Activated gamma-delta T cell treated with Interleukin-2 at 50 U/mL for 16 hours (primary cell): ENCODE measurements at regions not wholly inside any gene's neighbourhood (a gene's known extent, or its start where the extent isn't known, plus 50 kb on each side); places are given as distances from the start of the nearest gene placed in this dataset.

Source experiments
- DNase-seq: peaks from one replicate; pipeline ENCODE4 v3.0.0-alpha.2; 2020

- no peak for DNase-seq
These were observed 423.9 kb upstream of the MYT1L start for GRCh38 chr2:2754940-2755339.

GRCh38 chr2:2751715-2752315 lies 420.7 kb upstream of the MYT1L start:
- no peak for DNase-seq

DNA sequence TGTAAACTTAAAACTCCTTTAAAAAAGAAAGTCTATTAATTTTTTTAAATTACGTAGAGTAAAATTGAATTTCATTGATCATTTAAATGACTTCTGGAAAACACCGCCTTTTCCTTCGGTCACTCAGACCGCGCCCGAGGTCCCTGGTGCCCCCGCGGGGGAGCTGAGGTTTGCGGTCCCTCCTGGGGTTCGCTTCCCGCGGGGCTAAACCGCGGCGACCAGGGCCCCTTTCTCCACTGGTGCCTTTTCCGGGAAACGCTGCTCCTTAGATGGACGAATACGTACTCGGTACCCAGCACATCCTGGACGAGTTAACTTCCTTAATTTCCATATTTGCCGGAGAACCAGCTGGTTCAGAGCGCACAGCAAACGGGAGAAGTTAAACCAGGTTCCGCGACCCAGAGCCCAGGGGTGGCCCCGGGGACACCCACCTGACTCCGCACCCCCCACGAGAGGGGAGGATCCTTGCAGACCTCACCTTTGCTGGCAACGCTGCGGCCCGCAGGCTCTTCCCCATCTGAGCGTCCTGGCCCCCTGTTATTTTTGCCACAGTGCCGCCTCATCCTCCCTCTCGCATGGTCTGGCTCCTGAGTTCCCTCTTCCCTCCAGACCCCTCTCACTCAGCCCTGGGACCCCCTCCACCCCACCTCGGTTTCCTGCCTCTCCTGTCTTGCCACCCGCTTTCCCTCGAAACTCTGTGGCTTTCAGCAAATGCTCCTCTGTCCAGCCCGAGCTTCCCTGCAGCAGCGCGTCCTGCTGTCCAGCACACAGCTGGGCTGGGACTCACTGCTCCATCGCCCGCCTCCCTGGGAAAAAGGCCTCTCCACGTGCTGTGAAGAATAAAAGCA lies 420.0 kb upstream of the MYT1L start:
- DNase-seq = no peak

DNA sequence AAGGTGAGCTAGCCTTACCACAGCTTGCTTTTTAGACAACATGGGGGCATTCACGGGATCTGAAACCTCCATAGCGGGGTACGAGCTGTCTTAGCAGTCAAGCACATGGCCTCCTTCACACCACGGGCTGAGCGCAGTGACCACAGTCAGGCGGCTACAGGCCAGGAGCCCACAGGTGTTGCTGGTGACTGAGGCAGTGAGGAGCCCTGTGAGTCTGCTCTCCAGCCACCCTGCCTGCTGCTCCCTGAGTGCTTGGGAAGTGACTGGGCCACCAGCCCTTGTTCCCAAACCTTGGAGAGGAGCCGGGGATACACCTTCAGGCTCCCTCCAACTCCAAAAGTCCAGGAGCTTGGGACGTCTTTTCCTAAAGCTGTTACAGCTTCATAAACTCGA lies 418.1 kb upstream of the MYT1L start:
- no peak for DNase-seq

DNA sequence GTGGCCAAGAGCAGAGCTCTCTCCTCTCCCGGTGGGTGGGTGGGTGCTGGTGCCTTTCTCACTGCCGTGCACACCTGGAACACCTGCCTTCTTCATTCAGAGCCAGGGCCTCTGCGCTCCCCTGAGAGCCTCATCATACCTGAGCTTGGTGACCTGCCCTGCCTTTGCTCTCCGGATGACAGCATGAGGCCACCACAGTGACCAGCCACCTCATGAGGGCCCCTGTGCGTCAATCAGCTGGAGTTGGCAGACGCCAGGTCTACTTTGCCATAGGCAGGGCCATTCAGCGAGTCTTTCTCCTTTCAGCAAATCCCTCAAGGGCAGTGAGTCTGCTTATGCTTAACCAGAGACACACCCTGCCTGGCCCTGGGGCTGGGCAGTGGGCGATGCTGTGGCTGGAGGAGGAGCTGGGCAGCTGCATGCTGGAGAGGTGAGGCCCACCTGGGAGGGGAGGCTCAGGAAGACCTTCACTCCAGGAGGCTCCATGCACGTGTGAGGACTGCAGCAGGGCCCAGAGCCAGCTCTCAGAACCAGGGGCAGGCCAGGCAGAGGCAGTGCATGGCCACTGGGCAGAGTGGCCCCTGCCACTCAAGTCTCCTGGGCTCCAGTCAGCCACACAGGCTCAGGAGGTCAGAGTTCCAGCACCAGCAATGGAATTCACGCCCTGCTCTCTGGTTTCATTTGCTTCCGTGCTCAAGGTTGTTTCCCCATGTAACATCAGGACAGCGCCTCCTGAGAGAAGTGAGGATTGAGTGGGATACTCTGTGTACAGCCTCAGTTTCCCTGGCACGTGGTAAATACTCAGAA lies 417.5 kb upstream of the MYT1L start:
- no peak for DNase-seq

GRCh38 chr2:2747797-2748301 lies 416.8 kb upstream of the MYT1L start:
- DNase-seq = no peak

DNA sequence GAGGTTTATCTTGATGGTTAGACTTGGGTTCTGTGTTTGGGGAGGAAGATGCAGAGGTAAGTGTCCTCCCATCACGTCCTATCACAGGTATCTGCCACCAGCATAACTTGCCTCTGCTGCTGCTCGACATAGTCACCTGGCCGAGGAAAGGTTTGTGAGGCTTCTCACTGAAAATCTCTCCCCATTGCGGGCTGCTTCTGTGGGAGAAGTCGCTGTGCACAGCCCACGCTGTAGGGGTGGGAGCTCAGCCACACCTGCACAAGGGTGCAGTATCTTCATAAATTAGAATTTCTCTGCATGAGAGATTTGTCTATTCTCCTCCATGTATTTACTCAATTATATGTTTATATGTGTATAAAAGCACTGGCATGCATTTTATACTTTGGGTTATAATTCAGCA lies 415.7 kb upstream of the MYT1L start:
- DNase-seq = no peak

- no peak for DNase-seq
These were observed 414.1 kb upstream of the MYT1L start for GRCh38 chr2:2744958-2745715.

GRCh38 chr2:2744107-2744506 lies 413.0 kb upstream of the MYT1L start:
- no peak for DNase-seq

DNA sequence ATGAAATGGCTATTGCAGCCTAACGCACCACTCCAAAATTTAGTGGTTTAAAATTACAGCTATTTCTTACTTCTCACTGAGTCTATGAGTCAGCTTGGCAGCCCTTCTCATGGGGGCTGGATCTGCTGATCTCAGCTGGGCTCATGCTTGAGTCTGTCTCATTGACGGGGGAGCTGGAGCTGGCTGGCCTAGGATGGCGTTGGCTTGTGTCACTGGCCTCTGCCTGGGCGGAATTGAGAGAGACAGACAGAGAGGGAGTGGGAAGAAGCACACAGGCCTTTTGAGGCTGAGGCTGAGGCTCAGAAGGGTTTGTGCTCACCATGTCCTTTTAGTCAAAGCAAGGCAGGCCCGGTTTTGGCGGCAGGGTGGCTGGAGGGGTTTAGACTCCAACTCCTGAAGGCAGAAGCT lies 412.1 kb upstream of the MYT1L start:
- no peak for DNase-seq

DNA sequence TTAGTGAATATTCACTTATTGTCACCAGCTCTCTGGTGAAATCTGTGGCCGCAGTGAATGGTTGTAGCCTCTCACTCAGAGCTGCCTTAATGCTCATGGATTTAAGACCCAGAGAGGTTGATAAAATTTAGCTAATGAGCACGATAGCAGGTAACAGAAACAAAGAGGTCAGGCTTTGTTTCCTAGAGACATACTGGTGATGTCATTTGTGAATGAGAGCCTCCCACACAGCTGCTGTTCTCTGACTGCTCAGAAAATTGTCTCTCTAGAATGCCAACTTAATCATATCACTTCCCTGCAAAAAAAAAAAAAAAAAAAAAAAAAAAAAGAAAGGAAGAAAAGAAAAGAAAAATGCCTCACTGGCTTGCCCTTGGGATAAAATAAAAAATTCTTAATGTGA lies 411.7 kb upstream of the MYT1L start:
- DNase-seq = no peak

- DNase-seq = no peak
These were observed 409.2 kb upstream of the MYT1L start for GRCh38 chr2:2740238-2740775.

GRCh38 chr2:2739231-2739795 lies 408.2 kb upstream of the MYT1L start:
- DNase-seq = no peak

DNA sequence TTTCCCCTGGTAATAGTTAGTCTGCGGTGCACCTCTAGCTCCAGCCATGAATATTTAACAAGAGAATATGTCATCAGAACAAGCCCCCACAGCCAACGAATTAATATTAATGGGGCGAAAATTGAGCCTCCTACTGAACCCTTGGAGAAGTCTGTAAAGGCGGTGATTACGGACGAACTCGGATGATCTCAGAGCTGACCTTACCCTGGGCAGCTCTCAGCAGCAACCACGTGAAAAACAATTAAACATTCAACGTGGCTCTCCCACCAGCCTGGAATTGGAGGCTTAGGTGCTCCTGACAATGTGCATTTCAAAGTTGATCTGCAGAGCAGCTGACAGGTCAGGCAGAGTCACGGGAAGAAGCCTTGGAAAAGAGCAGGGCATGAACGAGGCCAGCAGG lies 407.6 kb upstream of the MYT1L start:
- no peak for DNase-seq

- no peak for DNase-seq
These were observed 407.2 kb upstream of the MYT1L start for GRCh38 chr2:2738276-2738675.

DNA sequence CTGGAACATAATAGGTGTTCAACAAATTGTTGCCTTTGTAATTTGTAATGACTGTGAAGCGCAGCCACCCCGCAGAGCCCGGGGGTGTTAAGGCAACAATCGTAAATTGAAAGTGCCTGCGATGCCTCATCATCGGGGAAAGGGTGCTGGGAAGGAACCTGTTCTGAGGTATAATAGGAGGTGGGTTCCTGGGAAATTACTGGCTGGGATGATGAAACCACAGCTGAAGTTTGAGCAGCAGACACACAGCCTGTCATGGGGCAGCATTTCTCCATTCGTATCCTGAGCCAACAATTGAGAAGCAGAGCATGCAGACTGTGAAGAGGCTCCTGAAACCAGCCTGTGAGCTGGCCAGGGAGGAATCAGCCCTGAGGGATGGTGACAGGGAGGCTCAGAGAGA lies 404.0 kb upstream of the MYT1L start:
- no peak for DNase-seq

- DNase-seq = no peak
These were observed 403.2 kb upstream of the MYT1L start for GRCh38 chr2:2734308-2734707.

DNA sequence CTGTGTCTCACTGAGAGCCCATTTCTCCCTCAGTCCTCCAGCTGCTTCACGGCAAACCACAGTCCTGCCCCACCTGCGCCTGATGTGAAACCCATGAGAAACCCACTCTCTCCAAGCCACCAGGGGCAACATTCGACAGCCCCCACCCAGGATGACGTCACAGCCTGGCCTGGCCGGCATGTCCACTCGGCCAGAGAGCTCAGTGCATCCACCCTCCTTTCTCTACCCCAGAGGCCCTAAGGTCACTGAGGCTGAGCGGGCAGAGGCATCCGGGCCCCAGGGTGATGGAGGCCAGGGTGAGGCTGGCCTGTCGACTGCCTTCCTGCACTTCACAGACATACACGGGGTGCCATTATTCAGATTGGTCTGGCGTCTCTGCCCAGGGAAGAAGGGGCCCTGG lies 402.7 kb upstream of the MYT1L start:
- no peak for DNase-seq

DNA sequence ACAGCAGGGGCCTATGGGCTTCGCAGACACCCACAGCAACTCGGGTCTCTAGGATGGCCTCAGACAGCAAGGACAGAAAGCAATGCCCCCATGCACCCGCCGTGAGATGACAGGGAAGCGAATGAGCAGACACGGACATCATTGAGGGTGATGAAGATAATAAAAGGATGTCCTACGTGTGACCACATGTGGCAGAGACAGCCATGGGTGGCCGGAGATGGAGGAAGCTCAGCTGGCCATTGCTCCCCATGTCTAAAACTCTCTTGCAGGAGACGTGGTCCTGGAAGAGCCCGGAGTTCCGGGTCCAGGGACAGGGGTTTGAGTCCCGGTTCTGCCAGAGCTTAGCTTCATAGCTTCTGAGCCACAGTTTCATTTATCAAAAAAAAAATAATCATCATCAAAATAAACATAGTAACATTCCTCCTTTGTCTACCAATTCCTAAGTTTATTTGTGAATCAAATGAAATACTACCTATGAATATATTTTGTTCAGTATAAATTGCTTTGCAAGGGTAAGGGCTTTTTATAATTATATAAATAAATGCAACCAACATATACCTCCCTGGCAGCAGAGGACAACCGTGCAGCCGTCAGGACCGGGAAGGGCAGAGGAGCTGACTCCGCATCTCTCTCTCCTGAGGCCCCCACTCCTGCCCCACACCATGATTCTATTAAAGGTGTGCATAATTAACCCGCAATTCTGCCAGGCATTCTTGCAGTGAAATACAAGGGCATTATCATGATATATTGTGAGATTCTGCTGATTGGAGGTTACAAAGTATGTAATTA lies 401.4 kb upstream of the MYT1L start:
- no peak for DNase-seq

GRCh38 chr2:2731816-2732284 lies 400.8 kb upstream of the MYT1L start:
- no peak for DNase-seq

- DNase-seq = no peak
These were observed 400.2 kb upstream of the MYT1L start for GRCh38 chr2:2731101-2731815.
